ENCODE measurements at regions not wholly inside any gene's neighbourhood (a gene's known extent, or its start where the extent isn't known, plus 50 kb on each side); places are given as distances from the start of the nearest gene placed in this dataset.
"Not testable (repeated sequence)": the region's sequence is repeated elsewhere in the genome, so short reads cannot be mapped to it uniquely, and the experiment has no call there.

DNA sequence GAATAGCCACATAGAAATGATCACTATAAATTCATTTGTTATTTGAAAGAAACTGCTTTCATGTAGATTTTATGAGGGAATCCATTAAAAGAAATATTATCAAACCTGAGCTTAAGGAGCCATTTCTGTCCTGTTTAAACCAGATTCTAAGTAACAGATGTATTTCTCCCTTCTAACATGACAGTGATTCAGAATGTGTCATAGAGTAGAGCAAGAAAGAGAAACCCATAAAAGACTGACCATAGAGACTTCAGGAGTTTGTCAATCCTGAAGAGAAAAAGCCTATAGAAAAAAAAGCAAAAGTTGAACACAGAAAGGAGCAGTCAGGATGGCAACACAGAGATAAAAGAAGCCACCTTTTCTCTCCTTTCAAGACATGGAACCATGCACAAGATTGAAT lies 390.6 kb downstream of the PRIM2 start:
- DNase-seq (ENCODE audit: low spot score) = not testable (repeated sequence)

DNA sequence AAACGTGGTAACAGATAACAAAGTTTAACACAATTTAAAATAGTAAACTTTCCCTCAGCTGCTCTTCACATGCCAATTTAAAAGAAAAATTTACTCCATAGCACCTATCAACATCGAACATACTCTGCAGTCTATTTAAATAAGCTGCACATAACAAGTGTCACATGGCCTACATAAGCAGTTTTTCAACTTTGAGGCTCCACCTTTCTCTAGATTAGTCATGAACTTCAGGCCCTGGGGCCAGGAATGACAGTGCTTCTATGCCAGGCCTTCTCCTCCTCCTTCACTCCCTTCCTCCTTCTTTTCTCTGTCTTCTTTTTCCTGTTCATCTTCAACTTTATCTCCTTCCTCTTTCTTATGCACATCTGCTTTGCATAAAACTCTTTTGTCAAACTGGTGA lies 405.1 kb downstream of the PRIM2 start:
- not testable (repeated sequence) for DNase-seq (ENCODE audit: low spot score)

DNA sequence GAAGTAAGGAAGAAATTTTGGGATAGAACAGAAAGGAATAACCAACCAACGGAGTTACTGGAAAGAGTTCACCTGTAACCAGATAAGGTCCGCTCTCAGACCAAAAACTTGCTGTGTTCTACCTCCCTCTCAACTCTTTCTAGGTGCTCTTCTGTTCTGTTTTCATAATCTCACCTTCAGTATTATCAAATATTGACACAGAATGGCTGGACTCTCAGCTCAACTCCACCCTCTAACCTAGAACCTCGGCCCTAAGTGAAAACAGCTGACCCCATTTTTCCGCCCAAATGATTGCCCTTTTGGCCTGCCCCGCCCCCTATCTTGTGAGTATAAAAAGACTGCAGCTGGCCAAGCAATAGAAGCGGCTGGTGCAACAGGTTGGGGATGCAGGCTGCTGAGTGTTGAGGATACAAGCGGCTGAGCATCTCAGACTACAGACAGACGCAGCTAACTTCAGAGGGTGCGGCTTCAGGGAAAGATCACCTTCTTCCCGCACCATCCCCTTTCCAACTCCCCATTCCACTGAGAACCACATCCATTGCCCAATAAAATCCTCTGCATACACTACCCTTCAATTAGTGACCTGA lies 406.5 kb downstream of the PRIM2 start:
- DNase-seq (ENCODE audit: low spot score) = not testable (repeated sequence)

DNA sequence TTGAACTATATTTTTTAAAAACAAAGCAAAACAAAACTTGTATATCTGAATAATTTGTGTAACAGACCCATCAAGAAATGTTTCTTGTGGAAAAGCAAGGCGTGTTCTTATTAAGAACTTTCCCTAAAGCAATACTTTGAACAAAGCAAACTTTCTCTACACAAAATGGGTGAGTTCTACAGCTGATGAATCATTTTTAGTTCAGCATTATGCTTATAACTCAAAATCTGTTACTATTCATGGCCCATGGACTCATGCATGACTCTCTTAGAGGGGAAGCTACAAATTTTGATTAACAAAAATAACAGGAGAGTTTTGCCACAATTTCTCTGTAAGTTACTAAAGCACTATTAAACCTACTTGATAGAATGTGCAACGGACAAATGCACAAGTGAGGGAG lies 412.0 kb downstream of the PRIM2 start:
- not testable (repeated sequence) for DNase-seq (ENCODE audit: low spot score)

DNA sequence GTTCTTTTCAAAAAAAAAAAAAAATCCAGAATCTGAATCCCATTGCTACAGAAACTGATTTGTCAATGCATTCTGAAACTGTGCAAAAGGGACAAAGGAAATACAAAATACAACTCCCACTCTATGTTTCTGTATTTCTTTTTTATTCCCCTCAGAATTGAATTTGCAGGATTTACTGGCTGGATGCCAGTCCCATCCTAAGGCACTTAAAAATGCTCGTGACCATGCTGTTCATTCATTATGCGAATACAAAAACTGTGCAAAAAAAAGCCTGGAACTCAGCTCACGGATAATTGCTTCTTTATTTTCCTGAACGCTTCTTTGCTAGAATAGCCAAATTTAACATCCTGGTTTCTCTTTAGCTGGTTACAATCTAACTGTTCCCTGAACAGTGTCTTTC lies 413.3 kb downstream of the PRIM2 start:
- DNase-seq (ENCODE audit: low spot score) = not testable (repeated sequence)

DNA sequence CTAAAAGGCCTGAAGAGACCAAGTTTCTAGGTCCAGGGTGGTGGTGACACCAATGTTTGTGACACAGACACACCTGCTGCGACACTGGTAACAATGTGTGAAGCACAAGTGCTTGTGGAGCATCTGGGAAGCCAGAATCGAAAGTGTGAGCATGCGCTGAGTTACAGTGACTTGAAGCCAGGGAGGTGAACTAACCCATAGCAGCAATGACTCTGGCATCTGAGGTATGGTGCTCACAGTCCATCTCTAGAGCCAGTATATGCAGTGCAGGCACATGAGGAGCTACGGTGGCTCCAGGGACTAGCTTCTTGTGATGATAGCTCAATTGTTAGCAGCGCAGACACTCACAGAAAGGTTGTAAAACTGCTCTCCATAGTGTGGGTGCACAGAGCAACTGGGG lies 430.3 kb downstream of the PRIM2 start:
- DNase-seq (ENCODE audit: low spot score) = not testable (repeated sequence)

DNA sequence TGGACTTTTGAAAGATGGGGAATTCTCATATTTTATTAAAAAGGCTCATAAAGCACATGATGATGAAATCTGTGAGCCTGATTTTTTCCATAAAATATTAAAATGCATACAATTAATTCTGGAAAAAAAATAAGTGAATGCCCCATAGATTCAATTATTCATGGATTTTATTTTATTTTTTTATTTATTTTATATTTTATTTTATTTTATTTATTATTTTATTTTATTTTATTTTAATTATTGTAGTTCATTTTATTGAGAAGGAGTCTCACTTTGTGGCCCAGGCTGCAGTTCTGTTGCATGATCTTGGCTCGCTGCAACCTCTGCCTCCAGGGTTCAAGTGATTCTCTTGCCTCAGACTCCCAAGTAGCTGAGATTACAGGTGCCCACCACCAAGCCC lies 442.4 kb downstream of the PRIM2 start:
- not testable (repeated sequence) for DNase-seq (ENCODE audit: low spot score)

DNA sequence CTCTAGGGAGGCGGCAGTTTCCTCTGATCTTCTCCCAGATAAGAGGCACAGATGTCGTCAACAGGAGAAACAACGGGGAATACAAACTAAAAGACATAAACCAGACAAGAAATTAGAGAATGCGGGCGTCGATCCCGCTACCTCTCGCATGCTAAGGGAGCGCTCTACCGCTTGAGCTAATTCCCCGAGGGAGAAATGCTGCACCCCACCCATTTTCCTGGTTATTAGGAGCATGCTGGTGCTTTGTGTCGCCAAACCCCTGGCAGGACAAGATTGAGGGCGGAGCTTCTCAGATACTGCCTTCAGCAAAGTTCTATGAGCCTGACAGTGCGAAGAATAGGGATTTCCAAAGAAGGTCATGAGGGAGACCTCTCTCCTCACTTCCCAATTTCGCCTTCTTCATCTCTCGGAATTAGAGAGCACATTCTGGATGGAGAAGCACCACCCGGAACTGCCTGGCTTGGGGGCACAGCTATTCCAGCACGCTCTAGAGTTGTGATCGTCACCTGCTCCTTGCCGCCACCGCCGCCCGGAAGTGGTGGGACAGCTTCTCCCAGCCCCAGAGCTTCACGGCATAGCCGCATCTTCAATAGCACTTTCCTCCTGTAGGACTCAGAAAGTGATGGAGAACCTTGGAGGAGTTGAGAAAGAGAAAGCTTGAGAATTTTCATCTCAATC lies 475.4 kb downstream of the PRIM2 start:
- not testable (repeated sequence) for DNase-seq (ENCODE audit: low spot score)

DNA sequence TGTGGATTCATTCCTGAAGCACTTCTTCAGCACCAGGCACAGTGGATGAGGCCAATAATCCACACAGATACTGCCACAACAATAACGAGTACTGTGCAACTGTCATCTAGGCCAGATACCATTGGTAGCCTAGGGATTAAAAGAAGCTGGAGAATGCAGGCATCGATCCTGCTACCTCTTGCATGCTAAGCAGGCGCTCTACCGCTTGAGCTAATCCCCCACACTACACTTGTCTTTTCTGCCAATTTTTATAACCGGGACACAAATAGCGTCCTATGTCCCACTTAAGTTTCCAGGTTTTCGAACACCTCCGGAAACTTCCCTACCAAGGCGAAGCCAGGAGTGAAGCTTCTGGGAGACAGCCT lies 475.9 kb downstream of the PRIM2 start:
- not testable (repeated sequence) for DNase-seq (ENCODE audit: low spot score)

DNA sequence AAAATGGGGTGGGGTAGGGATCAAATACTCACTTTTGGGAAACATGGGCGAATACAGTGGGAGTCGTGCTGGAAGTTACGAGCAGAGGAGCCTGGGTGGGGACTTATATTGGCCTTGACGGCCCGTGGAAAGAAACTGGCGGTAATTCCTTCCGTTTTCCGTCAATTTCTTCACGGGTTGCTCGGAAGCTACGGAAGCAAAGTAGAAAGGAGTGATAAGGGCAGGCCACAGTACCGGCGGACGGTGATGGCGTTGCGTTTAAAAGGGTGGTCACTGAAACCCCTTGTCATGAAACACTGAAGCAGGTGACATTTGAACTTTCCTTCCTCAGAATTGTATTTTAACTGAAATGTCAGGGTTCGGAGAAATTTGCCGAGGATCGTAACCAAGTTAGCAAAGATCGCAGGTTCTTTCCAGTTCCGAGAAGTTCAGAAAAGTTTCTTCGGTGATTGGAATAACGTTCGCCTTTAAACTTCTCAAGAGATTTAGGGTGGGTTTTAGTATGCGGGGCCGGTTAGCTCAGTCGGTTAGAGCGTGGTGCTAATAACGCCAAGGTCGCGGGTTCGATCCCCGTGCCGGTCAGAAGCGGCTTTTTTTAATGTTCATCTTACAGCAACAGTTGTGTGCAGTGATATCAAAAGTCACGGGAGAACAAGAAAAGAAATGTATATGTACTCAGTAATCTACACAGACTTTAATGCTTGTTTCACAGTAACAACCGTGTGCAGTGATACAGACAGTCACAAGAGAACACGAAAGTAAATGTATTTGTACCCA lies 482.5 kb downstream of the PRIM2 start:
- not testable (repeated sequence) for DNase-seq (ENCODE audit: low spot score)

DNA sequence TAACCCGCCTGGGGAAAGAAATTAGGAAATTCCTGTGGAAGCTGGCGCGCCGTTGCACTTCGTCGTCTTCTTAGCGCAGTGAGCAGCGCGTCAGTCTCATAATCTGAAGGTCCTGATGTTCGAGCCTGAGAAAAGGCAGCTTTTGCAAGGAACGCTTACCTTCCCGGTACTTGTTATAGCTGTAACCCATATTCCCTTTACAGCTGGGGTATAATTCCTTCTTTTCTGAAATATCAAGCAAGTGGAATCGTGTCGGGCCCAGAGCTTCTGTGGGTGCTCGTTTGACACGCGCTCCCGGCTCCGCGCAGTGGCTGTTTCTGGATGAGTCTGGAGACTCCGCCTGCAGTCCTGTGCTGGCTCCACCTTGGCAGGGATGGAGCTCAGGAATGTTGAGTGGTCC lies 491.2 kb downstream of the PRIM2 start:
- peak; percentile 5 for DNase-seq (ENCODE audit: low spot score)

DNA sequence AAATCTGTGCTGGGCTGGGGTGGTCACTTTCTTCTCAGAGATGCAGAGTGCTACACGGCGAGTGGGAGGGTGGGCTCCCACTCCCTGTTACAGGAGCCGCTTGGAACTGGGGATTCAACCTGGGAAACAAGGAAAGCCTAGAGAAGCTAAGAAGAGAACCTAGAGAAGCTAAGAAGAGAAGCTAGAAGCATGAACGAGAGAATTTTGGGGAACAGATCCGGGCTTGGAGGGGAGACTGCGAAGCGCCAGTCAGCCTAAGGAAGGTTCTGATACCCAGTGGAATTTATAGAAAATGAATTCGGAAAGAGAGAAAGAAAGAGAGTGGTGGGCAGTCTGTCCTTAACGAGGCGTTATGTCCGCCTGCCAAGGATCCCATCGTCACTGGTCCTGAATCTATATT lies 492.0 kb downstream of the PRIM2 start:
- not testable (repeated sequence) for DNase-seq (ENCODE audit: low spot score)

DNA sequence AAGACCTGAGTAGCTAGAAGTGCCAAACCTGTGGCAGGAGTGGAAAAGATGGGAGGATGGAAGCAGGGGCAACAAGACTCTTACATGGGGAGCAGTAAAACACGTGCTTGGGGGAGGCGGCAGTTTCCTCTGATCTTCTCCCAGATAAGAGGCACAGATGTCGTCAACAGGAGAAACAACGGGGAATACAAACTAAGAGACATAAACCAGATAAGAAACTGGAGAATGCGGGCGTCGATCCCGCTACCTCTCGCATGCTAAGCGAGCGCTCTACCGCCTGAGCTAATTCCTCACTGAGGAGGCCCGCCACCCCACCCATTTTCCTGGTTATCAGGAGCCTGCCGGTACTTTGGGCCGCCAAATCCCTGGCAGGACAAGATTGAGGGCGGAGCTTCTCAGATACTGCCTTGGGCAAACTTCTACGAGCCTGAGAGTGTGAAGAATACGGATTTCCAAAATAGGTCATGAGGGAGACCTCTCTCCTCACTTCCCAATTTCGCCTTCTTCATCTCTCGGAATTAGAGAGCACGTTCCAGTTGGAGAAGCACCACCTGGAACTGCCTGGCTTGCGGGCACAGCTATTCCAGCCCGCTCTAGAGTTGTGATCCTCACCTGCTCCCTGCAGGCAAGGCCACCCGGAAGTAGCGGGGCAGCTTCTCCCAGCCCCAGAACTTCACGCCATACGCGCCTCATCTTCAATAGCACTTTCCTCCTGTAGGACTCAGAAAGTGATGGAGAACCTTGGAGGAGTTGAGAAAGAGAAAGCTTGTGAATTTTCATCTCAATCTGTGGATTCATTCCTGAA lies 496.0 kb downstream of the PRIM2 start:
- not testable (repeated sequence) for DNase-seq (ENCODE audit: low spot score)

DNA sequence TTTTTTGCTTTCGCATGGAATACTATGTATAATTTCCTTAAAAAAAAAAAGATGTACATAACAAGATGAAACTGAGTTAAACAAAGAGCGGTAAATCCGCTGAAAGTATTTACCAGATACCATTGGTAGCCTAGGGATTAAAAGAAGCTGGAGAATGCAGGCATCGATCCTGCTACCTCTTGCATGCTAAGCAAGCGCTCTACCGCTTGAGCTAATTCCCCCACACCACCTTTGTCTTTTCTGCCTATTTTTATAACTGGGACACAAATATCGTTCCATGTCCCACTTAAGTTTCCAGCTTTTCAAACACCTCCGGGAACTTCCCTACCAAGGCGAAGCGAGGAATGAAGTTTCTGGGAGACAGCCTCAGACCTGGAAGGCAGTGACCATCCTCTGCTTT lies 498.4 kb downstream of the PRIM2 start:
- not testable (repeated sequence) for DNase-seq (ENCODE audit: low spot score)

DNA sequence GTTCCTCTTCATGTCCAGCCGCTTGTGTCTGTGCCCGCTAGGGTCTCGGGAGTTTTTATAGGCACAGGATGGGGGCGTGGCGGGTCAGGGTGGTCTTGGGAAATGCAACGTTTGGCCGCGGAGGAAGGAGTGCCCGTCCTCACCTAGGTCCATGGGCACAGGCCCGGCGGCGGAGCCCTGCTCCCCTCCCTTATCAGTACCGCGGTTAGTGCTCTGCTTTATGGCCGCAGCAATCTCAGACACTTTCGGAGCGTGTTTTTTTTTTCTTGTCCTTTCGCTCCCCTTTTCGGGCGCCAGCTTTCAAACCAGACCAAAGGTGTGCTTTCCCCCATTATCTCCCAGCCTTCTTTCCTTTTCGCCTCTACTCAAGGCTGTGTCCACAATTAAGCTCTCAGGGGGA lies 503.9 kb downstream of the PRIM2 start:
- not testable (repeated sequence) for DNase-seq (ENCODE audit: low spot score)

DNA sequence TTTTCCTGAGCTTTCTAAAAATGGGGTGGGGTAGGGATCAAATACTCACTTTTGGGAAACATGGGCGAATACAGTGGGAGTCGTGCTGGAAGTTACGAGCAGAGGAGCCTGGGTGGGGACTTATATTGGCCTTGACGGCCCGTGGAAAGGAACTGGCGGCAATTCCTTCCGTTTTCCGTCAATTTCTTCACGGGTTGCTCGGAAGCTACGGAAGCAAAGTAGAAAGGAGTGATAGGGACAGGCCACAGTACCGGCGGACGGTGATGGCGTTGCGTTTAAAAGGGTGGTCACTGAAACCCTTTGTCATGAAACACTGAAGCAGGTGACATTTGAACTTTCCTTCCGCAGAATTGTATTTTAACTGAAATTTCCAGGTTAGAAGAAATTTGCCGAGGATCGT lies 505.0 kb downstream of the PRIM2 start:
- not testable (repeated sequence) for DNase-seq (ENCODE audit: low spot score)

DNA sequence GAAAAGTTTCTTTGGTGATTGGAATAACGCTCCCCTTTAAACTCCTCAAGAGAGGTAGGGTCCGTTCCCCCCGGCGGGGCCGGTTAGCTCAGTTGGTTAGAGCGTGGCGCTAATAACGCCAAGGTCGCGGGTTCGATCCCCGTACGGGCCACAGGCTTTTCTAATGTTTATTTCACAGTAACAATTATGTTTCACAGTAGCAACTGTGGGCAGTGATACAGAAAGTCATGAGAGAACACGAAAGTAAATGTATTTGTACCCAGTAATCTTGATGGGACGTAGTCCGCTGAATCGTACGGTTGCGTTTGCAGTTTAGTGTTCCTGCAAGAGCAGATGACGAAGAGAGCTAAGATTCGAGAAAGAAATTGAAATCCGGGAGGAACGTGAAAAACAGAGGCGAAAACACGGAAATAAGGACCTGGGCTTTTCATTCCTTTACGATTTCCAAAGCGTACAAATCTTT lies 505.5 kb downstream of the PRIM2 start:
- no peak for DNase-seq (ENCODE audit: low spot score)

DNA sequence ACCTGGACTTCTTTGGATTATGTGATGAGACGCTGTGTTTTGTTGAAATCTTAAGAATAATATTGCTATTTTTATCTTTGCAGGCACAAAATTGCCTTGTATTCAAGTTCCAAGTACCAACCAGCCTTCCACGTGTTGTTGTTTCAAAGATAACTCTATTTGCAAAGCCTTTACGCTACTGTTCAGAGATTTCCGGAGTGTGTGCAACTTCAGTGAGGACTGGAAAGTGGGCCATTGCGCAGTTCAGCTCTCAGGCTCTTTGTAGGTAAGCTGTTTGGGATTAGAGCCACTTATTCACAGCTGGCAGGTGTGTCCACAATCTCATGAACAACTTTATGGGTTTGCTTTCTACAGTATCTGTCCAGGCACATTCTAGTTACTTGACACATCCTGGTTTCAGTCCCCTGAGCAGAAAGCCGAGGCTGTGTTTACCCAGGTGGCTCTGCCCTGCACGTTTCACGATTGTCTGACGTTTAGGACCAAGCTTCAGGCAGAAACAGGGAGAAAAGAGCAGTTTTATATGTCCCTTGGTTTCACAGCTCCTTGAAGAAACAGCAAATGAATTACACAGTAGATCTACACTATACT lies 520.3 kb downstream of the PRIM2 start:
- not testable (repeated sequence) for DNase-seq (ENCODE audit: low spot score)

DNA sequence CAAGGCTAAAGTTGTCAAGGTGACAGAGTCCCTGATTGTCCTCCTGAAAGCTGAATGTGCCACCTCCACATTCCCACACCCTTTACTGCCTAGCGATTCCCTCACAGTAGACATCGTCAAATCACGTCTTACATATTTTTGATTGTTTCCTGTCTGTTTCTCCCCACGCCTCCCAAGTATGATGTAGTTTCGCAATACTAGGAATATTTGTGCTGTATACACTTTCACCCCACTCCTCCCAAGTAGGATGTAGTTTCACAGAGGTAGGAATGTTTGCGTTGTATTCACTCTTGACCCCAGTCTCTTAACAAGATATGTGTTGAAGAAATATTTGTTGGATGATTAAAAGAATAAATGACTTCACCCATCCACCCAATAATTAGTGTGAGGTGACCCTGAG lies 524.1 kb downstream of the PRIM2 start:
- DNase-seq (ENCODE audit: low spot score) = not testable (repeated sequence)

DNA sequence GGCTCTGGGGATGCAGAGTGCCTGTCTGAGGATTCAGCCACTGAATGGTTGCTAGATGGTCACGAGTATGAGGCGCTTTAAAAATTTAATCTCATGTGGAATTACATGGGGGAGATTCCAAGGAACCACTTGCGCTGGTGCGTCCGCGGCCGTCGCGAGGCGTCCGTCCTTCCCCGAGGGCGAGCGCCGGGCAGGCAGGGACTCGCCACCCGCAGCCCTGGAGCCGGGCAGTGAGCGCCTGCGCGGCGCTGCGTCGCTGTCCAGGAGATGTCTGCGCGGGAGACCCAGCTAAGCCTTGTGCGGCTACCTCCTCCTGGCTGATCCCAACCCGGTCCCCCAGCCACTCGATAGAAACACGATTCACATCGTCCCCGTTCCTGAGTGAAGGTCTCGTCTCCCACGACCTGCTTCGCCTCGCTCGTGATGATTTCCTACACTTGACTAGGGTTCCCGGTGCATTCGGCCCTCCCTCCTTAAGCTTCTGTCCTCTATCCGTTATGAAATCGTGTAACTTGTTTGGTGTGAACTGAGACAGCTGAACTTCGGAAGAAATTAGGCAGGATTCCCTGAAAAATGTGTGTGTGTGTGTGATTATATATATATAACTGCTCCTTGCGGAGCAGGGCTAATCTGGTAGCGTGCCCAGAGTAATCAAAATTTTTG lies 536.4 kb downstream of the PRIM2 start:
- not testable (repeated sequence) for DNase-seq (ENCODE audit: low spot score)

Measured in pons (tissue), 1 donor.